ENCODE measurements at regions not wholly inside any gene's neighbourhood (a gene's known extent, or its start where the extent isn't known, plus 50 kb on each side); places are given as distances from the start of the nearest gene placed in this dataset.
"Not testable (repeated sequence)": the region's sequence is repeated elsewhere in the genome, so short reads cannot be mapped to it uniquely, and the experiment has no call there.

DNA sequence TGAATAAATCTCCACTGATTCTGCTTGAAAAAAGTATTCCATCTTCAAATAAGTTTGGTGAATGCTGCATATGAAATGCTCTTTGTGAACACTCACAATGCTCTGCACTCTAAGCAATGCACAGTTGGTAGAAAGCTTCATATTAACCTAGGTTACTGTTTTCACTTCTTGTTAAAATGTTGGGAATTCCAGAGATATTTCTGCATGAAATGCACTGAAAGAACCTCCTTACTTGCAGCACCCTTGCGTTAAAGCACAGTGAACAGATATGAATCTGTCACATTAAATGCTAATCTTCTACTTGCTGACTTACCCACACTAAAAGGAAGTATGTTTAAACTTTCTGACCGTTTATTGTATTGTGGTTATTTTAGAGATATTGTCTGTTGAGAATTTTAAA, 584.1 kb upstream of the NUDT12 start:
- no peak overlapping the region for H3K4me3 ChIP-seq (ENCODE audit: low read depth, low read length)

DNA sequence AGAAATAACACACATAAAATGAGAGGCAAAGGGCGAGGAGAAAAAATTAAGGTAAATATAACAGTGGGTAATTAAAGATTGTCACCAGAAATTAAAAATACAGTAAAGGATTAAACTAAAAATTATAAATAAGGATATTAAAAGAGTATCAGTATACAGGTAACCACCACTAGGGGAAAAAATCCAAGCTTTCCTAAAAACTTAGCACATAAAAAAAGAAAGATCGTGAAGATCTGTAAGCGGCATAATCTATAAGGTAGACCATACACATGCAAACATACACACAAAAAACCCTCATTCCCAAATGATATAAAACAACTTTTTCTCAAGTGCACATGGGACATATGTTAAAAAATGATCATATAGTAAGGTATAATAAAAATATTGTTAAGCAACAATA, 577.3 kb upstream of the NUDT12 start:
- H3K4me3 ChIP-seq (ENCODE audit: low read depth, low read length): no peak overlapping the region

DNA sequence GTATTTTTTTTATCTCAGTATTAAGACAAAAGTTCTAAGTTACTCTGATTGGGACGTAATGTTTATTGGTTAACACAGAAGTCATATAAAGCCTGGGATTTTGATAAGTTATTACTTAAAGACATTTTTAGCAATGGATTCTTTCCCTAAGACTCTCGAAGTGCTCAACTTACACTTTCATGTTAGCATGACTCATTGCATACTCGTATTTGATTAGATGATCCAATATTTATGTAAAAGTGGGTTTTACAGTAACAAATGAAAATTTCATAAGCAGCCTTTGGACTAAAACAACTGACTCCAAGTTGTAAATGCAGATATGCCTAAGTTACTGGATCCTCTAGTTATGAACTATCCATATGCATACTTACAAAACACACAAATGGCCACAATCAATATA, 567.7 kb upstream of the NUDT12 start:
- no peak overlapping the region for H3K4me3 ChIP-seq (ENCODE audit: low read depth, low read length)

DNA sequence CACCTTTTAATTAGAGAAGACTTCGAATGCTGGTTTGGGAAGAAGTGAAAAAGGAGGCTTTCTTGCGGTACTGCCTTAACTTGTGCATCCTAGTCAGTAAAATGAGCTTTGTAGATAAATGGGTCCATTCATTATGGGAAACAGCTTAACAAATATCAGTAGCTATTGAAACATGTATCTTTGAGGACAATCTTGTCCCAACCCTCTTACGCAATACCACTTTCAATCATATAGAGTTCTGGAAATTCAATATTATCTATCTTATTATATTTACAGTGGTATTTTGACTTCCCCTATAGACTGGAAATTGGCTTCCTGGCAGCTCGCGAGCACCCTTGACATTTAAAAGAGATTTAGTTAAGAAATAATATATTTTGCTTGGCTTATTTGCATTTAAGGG, 565.8 kb upstream of the NUDT12 start:
- H3K4me3 ChIP-seq (ENCODE audit: low read depth, low read length): no peak overlapping the region

DNA sequence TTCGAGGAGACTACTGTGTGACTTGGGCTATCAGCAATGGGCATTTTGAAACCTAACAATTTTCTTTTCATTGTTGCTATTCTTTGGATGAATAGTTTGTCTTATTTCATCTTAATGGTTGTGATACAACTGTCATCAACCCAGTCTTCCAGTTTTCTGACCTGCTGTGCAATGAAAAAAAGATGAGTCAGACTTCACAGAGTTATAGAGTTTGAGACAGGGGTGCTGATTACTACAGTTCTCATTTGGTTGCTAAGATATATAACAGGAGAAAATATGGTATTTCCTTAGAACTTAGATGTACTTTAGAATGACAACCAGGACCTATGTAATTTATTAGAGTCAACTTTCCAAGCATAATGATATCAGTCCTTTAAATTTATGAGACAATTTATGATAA, 564.4 kb upstream of the NUDT12 start:
- H3K4me3 ChIP-seq (ENCODE audit: low read depth, low read length): no peak overlapping the region

DNA sequence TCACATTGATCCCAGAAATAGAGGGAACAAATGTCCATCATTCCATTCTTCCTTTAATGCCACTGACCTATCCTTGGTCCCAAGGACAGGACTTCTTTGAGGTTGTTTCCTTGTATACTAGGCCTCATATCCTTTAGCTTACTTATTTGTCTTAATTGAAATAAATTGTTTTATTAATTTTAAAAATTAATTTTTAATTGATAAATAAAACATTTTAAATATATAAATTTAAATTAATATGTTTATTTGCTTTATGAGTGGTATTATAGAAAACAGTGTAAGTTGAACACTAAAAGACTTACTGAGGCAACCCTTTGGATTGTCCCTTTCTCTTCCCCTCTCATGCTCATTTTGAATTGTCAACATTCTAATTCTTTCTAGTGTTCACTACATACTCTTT, 556.9 kb upstream of the NUDT12 start:
- H3K4me3 ChIP-seq (ENCODE audit: low read depth, low read length): no peak overlapping the region

DNA sequence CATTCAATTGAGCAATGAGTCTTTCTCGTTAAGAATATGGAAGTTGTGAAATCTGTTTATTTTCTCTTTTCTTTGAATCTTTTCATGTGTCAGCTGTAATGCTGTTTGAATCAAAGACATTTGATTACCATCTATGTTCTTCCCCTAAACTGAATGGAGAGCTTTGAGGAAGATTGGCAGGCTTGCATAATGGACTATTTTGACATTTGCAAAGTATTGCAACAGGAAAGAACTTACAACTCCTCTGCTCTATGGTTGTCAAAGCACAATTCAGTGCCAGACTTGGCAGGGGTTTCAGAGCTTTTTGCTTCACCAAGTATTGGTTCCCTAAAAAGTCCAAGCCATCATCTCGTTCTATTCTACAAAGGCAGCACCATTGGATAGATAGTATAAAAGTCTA, 549.0 kb upstream of the NUDT12 start:
- H3K4me3 ChIP-seq (ENCODE audit: low read depth, low read length): no peak overlapping the region

DNA sequence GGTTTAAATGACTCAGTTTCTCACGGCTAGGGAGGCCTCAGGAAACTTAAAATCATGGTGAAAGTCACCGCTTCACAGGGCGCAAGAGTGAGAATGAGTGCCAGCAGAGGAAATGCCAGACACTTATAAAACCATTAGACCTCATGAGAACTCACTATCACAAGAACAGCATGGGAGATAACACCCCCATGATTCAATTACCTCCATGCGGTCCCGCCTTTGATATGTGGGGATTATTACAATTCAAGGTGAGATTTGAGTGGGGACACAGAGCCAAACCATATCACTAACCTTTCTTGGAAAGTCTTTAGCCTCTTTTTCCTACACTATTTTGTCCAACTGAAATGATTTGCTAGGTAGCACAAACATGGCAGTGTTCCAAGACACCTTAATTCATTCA, 533.9 kb upstream of the NUDT12 start:
- H3K4me3 ChIP-seq (ENCODE audit: low read depth, low read length): no peak overlapping the region

DNA sequence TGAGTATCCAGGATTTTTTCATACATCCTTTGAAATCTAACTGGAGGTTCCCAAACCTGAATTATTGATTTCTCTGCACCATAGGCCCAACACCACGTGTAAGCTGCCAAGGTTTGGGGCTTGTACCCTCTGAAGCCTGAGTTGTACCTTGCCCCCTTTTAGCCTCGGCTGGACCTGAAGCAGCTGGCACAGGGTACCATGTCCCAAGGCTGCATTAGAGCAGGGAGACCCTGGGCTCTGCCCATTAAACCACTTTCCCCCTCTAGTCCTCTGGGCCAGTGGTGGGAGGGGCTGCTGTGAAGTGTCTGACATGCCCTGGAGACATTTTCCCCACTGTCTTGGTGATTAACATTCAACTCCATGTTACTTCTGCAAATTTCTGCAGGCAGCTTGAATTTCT, 532.9 kb upstream of the NUDT12 start:
- no peak overlapping the region for H3K4me3 ChIP-seq (ENCODE audit: low read depth, low read length)

DNA sequence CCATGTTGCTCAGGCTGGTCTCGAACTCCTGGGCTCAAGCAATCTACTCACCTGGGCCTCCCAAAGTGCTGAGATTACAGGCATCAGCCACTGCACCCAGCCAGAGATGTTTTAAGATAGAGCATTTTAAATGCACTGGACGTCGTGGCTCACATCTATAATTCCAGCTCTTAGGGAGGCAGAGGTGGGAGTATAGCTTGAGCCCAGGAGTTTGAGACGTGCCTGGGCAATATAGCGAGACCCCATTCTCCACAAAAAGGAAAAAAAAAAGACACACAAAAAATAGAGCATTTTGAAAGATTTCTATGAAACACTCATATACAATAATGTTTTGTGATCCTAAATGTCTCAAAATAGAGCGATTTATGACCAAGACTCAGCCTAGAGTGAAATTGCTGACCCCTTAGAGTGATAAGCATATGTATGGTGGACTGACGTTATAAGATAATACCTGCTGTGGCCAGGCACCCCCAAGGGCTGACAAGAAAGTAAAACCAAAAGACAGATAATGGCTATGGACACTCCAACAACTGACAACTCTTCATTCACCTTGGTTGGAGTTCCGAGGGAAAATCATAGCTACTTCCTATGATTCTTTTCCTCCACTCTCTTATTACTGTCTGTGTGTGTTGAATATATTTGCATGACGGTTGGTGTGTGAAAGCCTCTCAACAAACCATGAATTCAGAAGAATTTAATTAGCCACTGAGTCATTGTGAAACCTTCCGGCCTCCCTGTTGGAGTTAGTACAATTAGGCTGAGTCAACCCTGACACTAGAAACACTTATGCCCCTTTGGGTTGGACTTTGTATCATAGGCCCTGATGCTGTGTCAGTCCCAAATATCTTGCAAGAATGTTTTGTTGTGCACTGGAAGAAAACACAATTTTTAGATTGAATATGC, 526.5 kb upstream of the NUDT12 start:
- H3K4me3 ChIP-seq (ENCODE audit: low read depth, low read length): no peak overlapping the region

DNA sequence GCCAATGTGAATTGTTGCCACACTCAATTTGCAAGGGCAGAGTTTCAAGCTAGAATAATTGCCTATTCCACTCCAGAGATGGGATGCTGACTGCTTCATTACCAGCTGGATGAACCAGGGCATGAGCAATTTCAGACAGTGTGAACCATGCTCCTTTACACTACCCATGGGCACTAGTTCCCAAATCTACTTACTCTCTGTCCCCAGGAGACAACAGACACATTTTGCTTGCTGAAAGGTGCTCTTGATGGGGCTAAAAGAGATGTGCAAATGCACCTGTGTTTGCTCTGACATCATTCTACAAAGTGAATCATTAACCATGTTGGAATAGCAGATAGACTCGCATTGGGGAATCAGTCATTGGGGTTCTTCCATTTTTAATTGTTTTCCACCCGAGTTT, 522.3 kb upstream of the NUDT12 start:
- no peak overlapping the region for H3K4me3 ChIP-seq (ENCODE audit: low read depth, low read length)

DNA sequence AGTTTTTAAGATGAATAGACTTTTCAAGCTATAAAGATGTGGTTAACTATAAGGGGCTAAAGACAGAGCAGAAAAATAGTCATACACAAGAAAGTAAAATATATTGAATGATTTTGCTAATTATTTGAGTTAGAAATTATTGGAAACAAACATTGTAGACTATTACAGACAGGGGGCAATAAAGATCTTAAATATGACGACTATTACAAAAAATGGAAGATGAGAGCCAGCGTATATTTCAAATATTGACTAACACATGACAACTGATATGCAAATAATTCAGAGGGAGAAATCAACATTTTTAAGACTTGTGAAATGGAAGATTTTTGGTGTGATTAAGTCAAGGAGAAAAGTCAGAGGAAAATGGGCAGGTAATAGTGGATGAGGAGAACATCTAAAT, 520.2 kb upstream of the NUDT12 start:
- H3K4me3 ChIP-seq (ENCODE audit: low read depth, low read length): no peak overlapping the region

DNA sequence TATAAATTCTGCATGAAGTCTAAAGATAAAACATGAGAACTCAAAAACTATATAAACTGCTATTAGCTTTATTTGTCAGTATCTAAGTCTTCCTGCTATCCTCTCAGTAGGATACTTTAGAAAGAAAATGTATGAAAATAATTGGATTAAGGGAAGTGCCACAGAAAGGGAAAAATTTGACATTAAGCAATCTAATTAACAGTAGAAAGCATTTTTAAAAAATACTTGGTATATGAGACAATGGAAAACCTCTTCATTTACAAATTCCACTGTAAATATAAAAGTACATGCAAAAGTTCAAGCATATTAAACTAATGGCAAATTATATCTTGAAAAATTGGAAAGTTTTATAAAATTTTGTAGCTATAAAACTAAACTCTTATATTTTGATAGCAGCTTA, 518.6 kb upstream of the NUDT12 start:
- H3K4me3 ChIP-seq (ENCODE audit: low read depth, low read length): no peak overlapping the region

DNA sequence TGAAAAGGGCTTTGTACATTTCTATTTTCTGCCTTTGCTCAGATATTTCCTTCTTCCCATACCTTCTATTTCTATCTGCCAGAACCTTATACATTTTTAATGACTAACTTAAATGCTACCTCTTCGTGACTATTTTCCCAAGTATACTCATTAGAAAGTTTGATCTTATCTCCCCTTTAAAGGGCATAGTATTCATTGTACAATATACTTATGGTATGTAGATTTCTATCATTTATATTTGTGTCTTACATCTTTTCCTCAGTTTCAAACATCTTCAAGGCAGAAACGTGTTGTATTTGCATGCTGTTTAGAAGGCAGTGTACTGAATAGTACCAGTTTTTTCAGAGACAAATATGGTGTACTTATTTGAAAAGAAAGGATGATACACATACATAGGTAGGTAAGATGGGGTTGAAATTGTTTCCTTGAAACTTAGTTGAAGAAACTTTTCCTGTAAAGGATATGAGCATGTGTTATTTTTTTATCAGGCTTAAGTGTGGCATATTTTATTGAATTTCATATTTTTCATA, 518.1 kb upstream of the NUDT12 start:
- no peak overlapping the region for H3K4me3 ChIP-seq (ENCODE audit: low read depth, low read length)

DNA sequence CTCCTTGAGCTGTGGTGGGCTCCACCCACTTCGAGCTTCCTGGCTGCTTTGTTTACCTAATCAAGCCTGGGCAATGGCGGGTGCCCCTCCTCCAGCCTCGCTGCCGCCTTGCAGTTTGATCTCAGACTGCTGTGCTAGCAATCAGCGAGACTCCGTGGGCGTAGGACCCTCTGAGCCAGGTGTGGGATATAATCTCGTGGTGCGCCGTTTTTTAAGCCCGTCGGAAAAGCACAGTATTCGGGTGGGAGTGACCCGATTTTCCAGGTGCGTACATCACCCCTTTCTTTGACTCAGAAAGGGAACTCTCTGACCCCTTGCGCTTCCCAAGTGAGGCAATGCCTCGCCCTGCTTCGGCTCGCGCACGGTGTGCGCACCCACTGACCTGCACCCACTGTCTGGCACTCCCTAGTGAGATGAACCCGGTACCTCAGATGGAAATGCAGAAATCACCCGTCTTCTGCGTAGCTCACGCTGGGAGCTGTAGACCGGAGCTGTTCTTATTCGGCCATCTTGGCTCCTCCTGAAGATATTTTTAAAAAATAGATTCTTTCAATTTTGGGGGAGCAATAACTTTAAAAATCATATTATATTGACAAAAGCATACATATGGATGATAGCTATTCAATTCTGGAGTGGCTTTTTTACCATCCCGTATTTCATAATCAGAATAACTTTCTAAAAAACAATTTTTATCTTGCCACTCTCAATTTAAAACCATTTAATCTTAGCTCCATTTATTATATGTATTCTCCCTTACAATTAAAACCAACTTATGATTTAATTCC, 517.5 kb upstream of the NUDT12 start:
- not testable (repeated sequence) for H3K4me3 ChIP-seq (ENCODE audit: low read depth, low read length)

DNA sequence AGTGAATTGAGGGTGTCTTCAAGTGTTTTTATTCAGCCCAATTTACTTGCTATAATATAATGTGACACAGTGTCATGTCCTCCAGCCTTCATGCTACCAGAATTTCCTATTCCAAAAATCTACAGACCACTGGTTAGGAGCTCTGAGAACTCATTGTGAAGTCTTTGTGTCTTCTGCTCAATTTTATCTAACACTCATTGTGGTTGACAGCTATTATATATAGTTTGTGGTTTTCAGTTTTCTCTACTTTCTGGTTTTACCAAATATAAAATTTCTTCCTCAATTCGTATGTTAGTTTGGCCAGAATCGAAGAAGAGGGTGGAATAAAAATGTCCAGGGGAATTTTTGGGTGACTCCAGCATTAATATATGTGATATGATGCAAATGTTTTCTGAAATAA, 509.3 kb upstream of the NUDT12 start:
- H3K4me3 ChIP-seq (ENCODE audit: low read depth, low read length): no peak overlapping the region

DNA sequence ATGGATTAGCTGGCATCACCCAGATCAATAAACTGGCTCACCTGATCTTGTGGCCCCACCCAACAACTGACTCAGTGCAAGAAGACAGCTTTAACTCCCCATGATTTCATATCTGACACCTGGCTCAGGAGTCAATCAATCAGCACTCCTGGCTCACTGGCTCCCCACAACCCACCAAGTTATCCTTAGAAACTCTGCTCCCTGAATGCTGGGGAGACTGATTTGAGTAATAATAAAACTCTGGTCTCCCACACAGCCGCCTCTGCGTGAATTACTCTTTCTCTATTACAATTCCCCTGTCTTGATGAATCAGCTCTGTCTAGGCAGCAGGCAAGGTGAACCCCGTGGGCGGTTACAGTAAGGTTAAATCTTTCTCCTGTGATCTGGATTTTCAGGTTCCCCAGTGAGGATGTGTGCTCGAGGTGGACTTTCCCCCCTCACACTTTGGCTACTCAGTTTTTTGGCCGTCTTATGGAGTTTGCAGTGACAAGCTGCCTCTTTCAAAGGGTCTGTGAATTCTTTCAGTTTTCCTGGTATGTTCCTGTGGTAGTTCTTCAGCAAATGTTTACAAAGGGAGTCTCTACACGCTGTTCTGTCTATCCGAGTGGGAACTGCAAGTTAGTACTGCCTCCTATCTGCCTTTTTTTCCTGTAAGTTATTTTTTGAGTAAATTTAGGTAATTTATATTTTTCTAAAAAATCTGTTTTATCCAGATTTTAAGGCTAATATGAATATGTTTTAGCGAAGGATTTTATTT, 500.2 kb upstream of the NUDT12 start:
- H3K4me3 ChIP-seq (ENCODE audit: low read depth, low read length): no peak overlapping the region

DNA sequence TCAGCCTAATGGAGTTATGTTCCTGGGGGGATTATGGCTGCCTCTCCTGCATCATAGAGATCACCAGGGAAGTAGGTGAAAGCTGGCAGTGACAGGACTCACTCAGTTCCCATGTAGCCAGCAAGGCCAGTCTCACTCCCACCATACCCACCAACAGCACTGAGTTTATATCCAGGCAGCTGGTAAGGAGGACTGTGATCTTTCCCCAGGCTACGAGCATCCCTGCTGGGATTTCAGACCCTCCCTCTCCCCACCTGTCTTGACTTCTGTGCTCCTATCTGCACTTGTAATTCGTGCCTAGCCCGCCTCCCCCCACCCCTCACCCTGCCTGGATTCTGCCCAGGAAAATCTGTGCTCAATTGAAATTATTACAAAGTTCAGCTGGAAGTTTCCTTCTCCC, 499.1 kb upstream of the NUDT12 start:
- no peak overlapping the region for H3K4me3 ChIP-seq (ENCODE audit: low read depth, low read length)

DNA sequence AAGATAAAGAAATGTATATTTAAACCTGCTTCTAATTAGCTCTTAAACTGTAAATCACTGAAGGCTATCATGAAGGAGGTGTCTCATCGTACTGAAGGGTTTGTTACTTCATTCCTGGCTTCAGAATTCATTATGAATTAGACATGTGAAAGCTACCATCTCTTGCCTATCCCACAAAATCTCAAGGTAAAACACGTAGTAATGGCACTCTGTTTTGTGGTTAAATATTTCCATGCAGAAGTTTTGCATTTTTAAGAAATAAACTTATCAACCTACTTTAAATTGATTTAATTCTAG, 490.7 kb upstream of the NUDT12 start:
- H3K4me3 ChIP-seq (ENCODE audit: low read depth, low read length): no peak overlapping the region

DNA sequence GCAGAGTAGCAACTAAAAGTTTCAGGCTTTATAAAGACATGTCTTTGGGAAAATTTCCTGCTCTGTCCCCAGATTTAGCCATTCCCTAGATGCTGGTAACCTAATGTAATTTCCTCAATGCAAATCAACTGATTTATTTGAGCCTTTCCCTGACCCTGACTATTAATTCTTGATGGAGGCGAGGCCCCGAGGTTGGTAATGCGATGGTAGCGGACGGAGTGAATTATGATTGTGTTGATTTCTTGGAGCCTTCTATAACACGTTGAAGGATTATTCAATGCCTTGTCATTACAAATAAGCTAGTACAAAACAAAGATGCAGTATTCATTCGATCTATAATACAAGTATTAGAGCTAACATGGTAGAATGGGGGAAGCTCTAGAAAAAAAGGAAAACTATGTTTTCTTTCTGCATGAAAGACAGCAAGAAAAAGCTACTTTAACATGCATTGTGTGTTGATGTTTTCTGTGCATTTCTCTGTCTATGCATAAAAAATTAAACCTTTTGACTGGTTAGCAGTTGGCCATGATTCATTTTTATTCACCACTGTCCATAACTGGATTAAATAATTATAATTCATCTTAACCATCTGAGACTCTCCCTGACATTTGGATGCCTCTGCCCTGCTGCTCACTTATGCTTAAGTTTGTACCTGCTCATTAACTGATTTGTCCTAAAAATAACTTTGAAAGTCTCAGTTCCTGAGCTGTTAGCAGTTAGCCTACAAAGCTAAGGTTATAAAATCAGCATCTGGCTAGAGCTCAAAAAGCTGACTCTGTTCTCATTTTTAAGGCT, 490.2 kb upstream of the NUDT12 start:
- no peak overlapping the region for H3K4me3 ChIP-seq (ENCODE audit: low read depth, low read length)

DNA sequence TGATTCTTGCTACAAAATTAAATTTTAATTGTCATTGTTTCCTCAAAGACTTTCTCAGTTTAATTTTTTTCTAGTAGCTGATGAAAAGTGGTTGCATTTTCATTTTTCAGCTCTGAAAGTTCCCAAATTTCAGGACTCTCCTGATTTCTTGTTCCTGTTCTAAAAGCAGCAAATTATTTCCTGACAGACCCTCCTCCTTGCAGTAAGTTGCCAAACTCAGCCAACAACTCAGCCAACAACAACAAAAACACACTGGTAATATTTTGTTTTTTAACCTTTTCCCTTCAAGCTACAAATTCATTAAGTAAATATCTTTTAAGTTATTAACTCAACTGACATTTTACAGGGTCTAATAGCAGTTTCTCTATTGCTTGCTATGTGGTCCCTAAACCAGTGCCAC, 487.8 kb upstream of the NUDT12 start:
- H3K4me3 ChIP-seq (ENCODE audit: low read depth, low read length): no peak overlapping the region
